IMR-90 (cell line): ENCODE measurements at regions not wholly inside any gene's neighbourhood (a gene's known extent, or its start where the extent isn't known, plus 50 kb on each side); places are given as distances from the start of the nearest gene placed in this dataset.

Source experiments
- ATAC-seq: fragments of 200-7000 bp; cut with Tn5 transposase; 2 replicates; pipeline ENCODE4 v1.9.1; 2020; ENCODE audit warnings: low read depth, mild to moderate bottlenecking, moderate library complexity
- BruUV-seq: library from RNA; stranded (reverse); fragments of 400-500 nt; replicated peaks from 2 replicates; lab custom pipeline; 2021; lab: Mats Ljungman, UMichigan
- CTCF ChIA-PET: fragments of 300-600 bp; formaldehyde crosslinking; extraction: SDS; loops from one replicate; lab custom pipeline; 2021; ENCODE audit warnings: antibody characterized with exemption; lab: Yijun Ruan, JAX
- POLR2A ChIA-PET: fragments of 300-600 bp; sonication (Branson Sonifier 250); formaldehyde crosslinking; loops from one replicate; lab custom pipeline; 2022; ENCODE audit warnings: antibody characterized with exemption; ENCODE audit not compliant: unreplicated experiment; lab: Charles Lee
- DNase-seq: peaks from one replicate; pipeline ENCODE4 v3.0.0; 2013
- H2AFZ ChIP-seq: replicated peaks from 2 replicates; pipeline ENCODE3; 2013; ENCODE audit warnings: low read length, mild to moderate bottlenecking; ENCODE audit not compliant: poor library complexity
- H2AK5ac ChIP-seq: 2 replicates; pipeline ENCODE4 v1.6.1; 2013; ENCODE audit warnings: low read depth, low read length, inconsistent platforms
- H2AK9ac ChIP-seq: replicated peaks from 2 replicates; pipeline ENCODE3; 2013; ENCODE audit warnings: mild to moderate bottlenecking, low read depth, low read length, moderate library complexity; ENCODE audit not compliant: poor library complexity
- H2BK120ac ChIP-seq: 2 replicates; pipeline ENCODE4 v1.6.1; 2013; ENCODE audit warnings: low read depth, low read length, inconsistent platforms
- H2BK15ac ChIP-seq: 3 replicates; pipeline ENCODE4 v1.6.1; 2013; ENCODE audit warnings: low read depth, low read length, inconsistent platforms
- H2BK20ac ChIP-seq: 2 replicates; pipeline ENCODE4 v1.6.1; 2013; ENCODE audit warnings: low read depth, mild to moderate bottlenecking, inconsistent platforms, low read length, moderate library complexity
- H2BK5ac ChIP-seq: 2 replicates; pipeline ENCODE4 v1.6.1; 2013; ENCODE audit warnings: mild to moderate bottlenecking, low read depth, low read length, inconsistent platforms; ENCODE audit not compliant: poor library complexity, severe bottlenecking
- H3K14ac ChIP-seq: replicated peaks from 2 replicates; pipeline ENCODE4 v1.6.1; 2013; ENCODE audit warnings: low read depth, low read length, inconsistent platforms
- H3K18ac ChIP-seq: 2 replicates; pipeline ENCODE4 v1.6.1; 2013; ENCODE audit warnings: low read depth, low read length, control low read depth
- H3K23ac ChIP-seq: 2 replicates; pipeline ENCODE4 v1.6.1; 2013; ENCODE audit warnings: low read depth, low read length, inconsistent platforms
- H3K27ac ChIP-seq: 2 replicates; pipeline ENCODE4 v1.5.1; 2013; ENCODE audit warnings: mild to moderate bottlenecking, control low read depth, low read length; ENCODE audit not compliant: insufficient read depth
- H3K27me3 ChIP-seq: 2 replicates; pipeline ENCODE4 v1.6.1; 2013; ENCODE audit warnings: low read length; ENCODE audit not compliant: control insufficient read depth, insufficient read depth
- H3K36me3 ChIP-seq: 2 replicates; pipeline ENCODE4 v1.6.1; 2013; ENCODE audit warnings: low read length, mixed read lengths; ENCODE audit not compliant: control insufficient read depth, insufficient read depth
- H3K4ac ChIP-seq: 2 replicates; pipeline ENCODE4 v1.6.1; 2013; ENCODE audit warnings: low read depth, low read length, inconsistent platforms
- H3K4me1 ChIP-seq: 2 replicates; pipeline ENCODE4 v1.6.1; 2013; ENCODE audit warnings: low read length, mixed read lengths; ENCODE audit not compliant: control insufficient read depth, insufficient read depth
- H3K4me2 ChIP-seq: 2 replicates; pipeline ENCODE4 v1.6.1; 2013; ENCODE audit warnings: low read depth, mild to moderate bottlenecking, control low read depth, low read length, moderate library complexity
- H3K4me3 ChIP-seq: 2 replicates; pipeline ENCODE4 v1.5.1; 2013; ENCODE audit warnings: low read depth, mild to moderate bottlenecking, control low read depth, low read length, moderate library complexity; ENCODE audit not compliant: insufficient read depth
- H3K56ac ChIP-seq: 2 replicates; pipeline ENCODE4 v1.6.1; 2013; ENCODE audit warnings: low read length, inconsistent platforms; ENCODE audit not compliant: insufficient read depth; ENCODE audit errors: extremely low read depth
- H3K79me1 ChIP-seq, 2 experiments: 2 replicates each; pipeline ENCODE4 v1.6.1; 2013; ENCODE audit warnings: low read length in 2 of 2, inconsistent platforms in 1 of 2, low read depth in 1 of 2
- H3K9ac ChIP-seq: 2 replicates; pipeline ENCODE4 v1.6.1; 2013; ENCODE audit warnings: low read depth, low read length, control low read depth
- H3K9me1 ChIP-seq: 2 replicates; pipeline ENCODE4 v1.6.1; 2013; ENCODE audit warnings: low read length, inconsistent platforms; ENCODE audit not compliant: insufficient read depth
- H3K9me3 ChIP-seq: 2 replicates; pipeline ENCODE4 v1.6.1; 2013; ENCODE audit warnings: low read length; ENCODE audit not compliant: control insufficient read depth, insufficient read depth
- H4K20me1 ChIP-seq: 2 replicates; pipeline ENCODE4 v1.6.1; 2013; ENCODE audit warnings: low read length, inconsistent platforms; ENCODE audit not compliant: insufficient read depth
- H4K5ac ChIP-seq: 2 replicates; pipeline ENCODE4 v1.6.1; 2013; ENCODE audit warnings: mild to moderate bottlenecking, low read depth, low read length, control low read depth
- H4K8ac ChIP-seq, 2 experiments: 2 replicates each; pipeline ENCODE4 v1.6.1; 2013; ENCODE audit warnings: low read depth in 2 of 2, low read length in 2 of 2, control low read depth in 1 of 2, inconsistent platforms in 1 of 2
- H4K91ac ChIP-seq: 2 replicates; pipeline ENCODE4 v1.6.1; 2013; ENCODE audit warnings: low read depth, low read length, inconsistent platforms; ENCODE audit not compliant: insufficient read depth
- CEBPB ChIP-seq: IDR thresholded peaks from 2 replicates; pipeline ENCODE4 v1.6.1; 2012; ENCODE audit warnings: low read depth, low read length, improper control_type of control experiment
- ELK1 ChIP-seq: fragments of 150-350 bp; IDR thresholded peaks from 2 replicates; pipeline ENCODE4 v1.6.1; 2016; ENCODE audit warnings: low read depth, mild to moderate bottlenecking, low read length, moderate library complexity, borderline replicate concordance
- FOS ChIP-seq: fragments of 150-350 bp; IDR thresholded peaks from 2 replicates; pipeline ENCODE4 v1.6.1; 2016; ENCODE audit warnings: low read depth, low read length
- MAFK ChIP-seq: IDR thresholded peaks from 2 replicates; pipeline ENCODE4 v1.6.1; 2012; ENCODE audit warnings: low read depth, low read length, improper control_type of control experiment
- NFE2L2 ChIP-seq: fragments of 150-350 bp; IDR thresholded peaks from 2 replicates; pipeline ENCODE4 v1.6.1; 2016; ENCODE audit warnings: low read depth, mild to moderate bottlenecking, low read length
- WGBS, 2 experiments: methylation state at CpG; one replicate each; pipeline versions ENCODE4 v1.1.5 to v1.1.7; 2013; ENCODE audit warnings: missing lambda C conversion rate in 2 of 2; ENCODE audit not compliant: insufficient read length in 1 of 2; ENCODE audit errors: extremely low coverage in 2 of 2; 5-methylcytosine and 5-hydroxymethylcytosine counted together
- dilution Hi-C: fragments of 300-500 bp; cut with HindIII; formaldehyde crosslinking; loops from one replicate; pipeline ENCODE4 v1.14.3; 2018; ENCODE audit warnings: low sequenced_read_pairs; ENCODE audit not compliant: unreplicated experiment
- in situ Hi-C: fragments of 300-500 bp; cut with MboI; formaldehyde crosslinking; loops from 3 replicates; pipeline ENCODE4 v1.14.3; 2019; ENCODE audit warnings: low sequenced_read_pairs, inconsistent platforms, mixed read lengths
- intact Hi-C: fragments of 100-400 bp; cut with micrococcal nuclease; formaldehyde crosslinking; loops from 2 replicates; pipeline ENCODE4 v1.10.0; 2022

GRCh38 chr5:169352901-169353300 is 52.0 kb upstream of the SLIT3 start:
- Histone ChIP-seq H3K4ac (no peak overlapping the region), H3K9me1 (no peaks in the 10 kb centered on the region), H3K4me1 (no peaks in the 10 kb centered on the region), H2BK15ac (no peak overlapping the region), H3K14ac (no peak overlapping the region), H2AFZ (no peak overlapping the region), H2BK20ac (no peak overlapping the region), H4K20me1 (no peaks in the 10 kb centered on the region), H3K4me2 (no peak overlapping the region), H3K23ac (no peak overlapping the region), H2AK9ac (no peak overlapping the region), H3K27ac (no peak overlapping the region), H3K4me3 (no peak overlapping the region), H2BK5ac (no peak overlapping the region), H3K27me3 (no peaks in the 10 kb centered on the region), H4K91ac (no peak overlapping the region), H3K56ac (no peak overlapping the region), H4K8ac (no peak overlapping the region), H4K5ac (no peak overlapping the region), H3K36me3 (no peaks in the 10 kb centered on the region), H3K9ac (no peak overlapping the region), H2BK120ac (no peak overlapping the region), H3K79me1 (no peaks in the 10 kb centered on the region), H3K18ac (no peak overlapping the region), H2AK5ac (no peak overlapping the region), H3K9me3 (no peaks in the 10 kb centered on the region)
- no peak for DNase-seq
- WGBS, 2 experiments: 90% methylated on average over 4 of the region's 7 CpGs; no CpG with 5 or more reads in 1 of the 2 experiments
- CTCF ChIA-PET: no interaction called here
- dilution Hi-C loops (no loop called here), intact Hi-C loops (loop anchor here (5.0 kb wide), 1 partner anchor 224 kb away; no protein-coding TSS in a partner anchor), in situ Hi-C loops (no loop called here)
- POLR2A ChIA-PET: no interaction called here
- TF ChIP-seq MAFK (peak; percentile 91), FOS (no peak), ELK1 (no peak), CEBPB (no peak), NFE2L2 (no peak)
- no peak for ATAC-seq
- BruUV-seq: no TSS peak
